ENCODE measurements at regions not wholly inside any gene's neighbourhood (a gene's known extent, or its start where the extent isn't known, plus 50 kb on each side); places are given as distances from the start of the nearest gene placed in this dataset.

DNA sequence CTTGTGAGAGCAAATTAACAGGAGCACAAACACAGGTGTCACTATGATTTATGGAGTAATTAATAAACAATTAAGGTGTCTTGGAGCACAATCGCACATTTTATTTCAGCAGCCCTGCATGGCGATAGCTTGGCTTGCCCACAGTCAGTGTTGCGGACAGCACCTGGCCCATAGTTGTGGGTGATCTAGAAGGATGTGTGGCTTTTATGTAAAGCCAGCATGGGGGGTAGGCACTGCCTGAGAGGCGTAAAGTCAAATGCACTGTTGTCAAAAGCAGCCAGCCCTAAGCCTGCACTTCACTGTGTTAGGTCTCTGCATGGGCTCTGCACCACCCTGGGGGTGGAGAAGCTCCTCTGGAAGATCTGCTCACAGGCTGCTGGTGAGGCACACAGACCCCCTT, 177.4 kb upstream of the PPP2R3A start:
- Histone ChIP-seq H3K36me3 (replicated peaks in 1 of 2; ENCODE audit: control insufficient read depth in 1 of 2, insufficient read depth in 2 of 2, low read length in 2 of 2) (no peaks in the 10 kb centered on the region), H3K4me3 (replicated peaks in 1 of 3; ENCODE audit: low read depth in 2 of 3, low read length in 3 of 3) (no peak overlapping the region), H3K9ac (ENCODE audit: insufficient read depth, low read length, poor library complexity, severe bottlenecking) (no peak overlapping the region), H3K27me3 (ENCODE audit: control insufficient read depth in 2 of 2, insufficient read depth in 2 of 2, low read length in 2 of 2) (no peaks in the 10 kb centered on the region), H3K4me2 (replicated peaks; ENCODE audit: extremely low read depth, low read length, poor library complexity, severe bottlenecking) (no peak overlapping the region), H3K27ac (ENCODE audit: low read depth in 1 of 2, low read length in 2 of 2) (no peak overlapping the region), H3K4me1 (ENCODE audit: control insufficient read depth in 1 of 2, insufficient read depth in 2 of 2, low read length in 2 of 2) (peaks cover 5 to 7% of the 10 kb centered on the region in 2 donors), H3K79me2 (ENCODE audit: insufficient read depth, low read length) (no peaks in the 10 kb centered on the region), H3K9me3 (replicated peaks in 1 of 2; ENCODE audit: control insufficient read depth in 1 of 2, insufficient read depth in 1 of 2, low read length in 2 of 2) (no peaks in the 10 kb centered on the region), H4K20me1 (ENCODE audit: insufficient read depth, low read length) (no peaks in the 10 kb centered on the region), H2AFZ (ENCODE audit: insufficient read depth, low read depth, low read length, poor library complexity, severe bottlenecking) (no peak overlapping the region)
- Mint-ChIP-seq H3K36me3 (no peaks in the 10 kb centered on the region), H3K27ac (no peak overlapping the region), H3K27me3 (ENCODE audit: low read depth in 3 of 3) (peaks cover 0 to 7% (median 2%) of the 10 kb centered on the region in 3 donors), H3K9me3 (peaks cover 0 to 6% (median 2%) of the 10 kb centered on the region in 7 donors), H3K4me3 (no peak overlapping the region), H3K4me1 (peaks cover 13% of the 10 kb centered on the region)
- intact Hi-C loops (cut with micrococcal nuclease): no loop called here
- DNase-seq: no peak
- 96% methylated on average over 4 of the region's 4 CpGs for WGBS (ENCODE audit: insufficient coverage)
- no peak for TF ChIP-seq CTCF (IDR thresholded peaks at IDR 0.05)

DNA sequence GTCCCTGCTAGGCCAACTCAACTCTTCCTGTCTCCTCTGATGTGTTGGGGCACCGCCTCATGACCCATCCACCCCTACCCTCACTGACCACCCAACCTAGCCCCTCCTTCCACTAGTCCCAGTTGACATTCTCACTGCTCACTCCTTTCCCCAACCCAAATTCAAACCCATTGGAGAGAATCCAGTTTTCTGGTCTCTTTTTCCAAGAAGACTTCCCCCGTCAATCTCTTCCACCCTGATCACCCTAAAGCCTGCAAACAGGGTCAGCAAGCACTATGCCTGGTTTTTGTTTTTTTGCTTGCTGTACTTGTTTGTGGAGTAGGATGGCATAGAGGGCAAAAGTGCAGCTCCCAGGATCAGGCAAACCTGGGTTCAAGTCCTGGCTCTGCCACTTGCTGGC, 176.6 kb upstream of the PPP2R3A start:
- Histone ChIP-seq H3K4me3 (replicated peaks in 1 of 3; ENCODE audit: low read depth in 2 of 3, low read length in 3 of 3) (no peak overlapping the region), H3K36me3 (replicated peaks in 1 of 2; ENCODE audit: control insufficient read depth in 1 of 2, insufficient read depth in 2 of 2, low read length in 2 of 2) (no peaks in the 10 kb centered on the region), H3K27me3 (ENCODE audit: control insufficient read depth in 2 of 2, insufficient read depth in 2 of 2, low read length in 2 of 2) (no peaks in the 10 kb centered on the region), H3K4me2 (replicated peaks; ENCODE audit: extremely low read depth, low read length, poor library complexity, severe bottlenecking) (no peak overlapping the region), H3K27ac (ENCODE audit: low read depth in 1 of 2, low read length in 2 of 2) (no peak overlapping the region), H3K9me3 (replicated peaks in 1 of 2; ENCODE audit: control insufficient read depth in 1 of 2, insufficient read depth in 1 of 2, low read length in 2 of 2) (no peaks in the 10 kb centered on the region), H2AFZ (ENCODE audit: insufficient read depth, low read depth, low read length, poor library complexity, severe bottlenecking) (no peak overlapping the region), H3K9ac (ENCODE audit: insufficient read depth, low read length, poor library complexity, severe bottlenecking) (no peak overlapping the region), H3K4me1 (ENCODE audit: control insufficient read depth in 1 of 2, insufficient read depth in 2 of 2, low read length in 2 of 2) (peaks cover 5 to 7% of the 10 kb centered on the region in 2 donors), H4K20me1 (ENCODE audit: insufficient read depth, low read length) (no peaks in the 10 kb centered on the region), H3K79me2 (ENCODE audit: insufficient read depth, low read length) (no peaks in the 10 kb centered on the region)
- Mint-ChIP-seq H3K36me3 (no peaks in the 10 kb centered on the region), H3K4me1 (peaks cover 13% of the 10 kb centered on the region), H3K9me3 (peaks cover 0 to 6% (median 2%) of the 10 kb centered on the region in 7 donors), H3K27ac (no peak overlapping the region), H3K27me3 (ENCODE audit: low read depth in 3 of 3) (peaks cover 0 to 7% (median 2%) of the 10 kb centered on the region in 3 donors), H3K4me3 (no peak overlapping the region)
- no peak for DNase-seq
- intact Hi-C loops (cut with micrococcal nuclease): no loop called here
- WGBS (ENCODE audit: insufficient coverage): 92% methylated on average over 1 of the region's 2 CpGs
- TF ChIP-seq CTCF (IDR thresholded peaks at IDR 0.05): no peak
